Raji (cell line): ENCODE measurements at regions not wholly inside any gene's neighbourhood (a gene's known extent, or its start where the extent isn't known, plus 50 kb on each side); places are given as distances from the start of the nearest gene placed in this dataset.

Source experiments
- POLR2A ChIP-seq: IDR thresholded peaks from 2 replicates; pipeline ENCODE4 v1.6.1; 2011; ENCODE audit warnings: low read depth, low read length, control low read depth; ENCODE audit not compliant: insufficient read depth

GRCh38 chr12:24185782-24186181 is 236.3 kb upstream of the SOX5 start:
- TF ChIP-seq POLR2A = no peak

GRCh38 chr12:24177889-24178288 is 228.4 kb upstream of the SOX5 start:
- TF ChIP-seq POLR2A = no peak

- TF ChIP-seq POLR2A = no peak
Measured at GRCh38 chr12:24175929-24176328, 226.5 kb upstream of the SOX5 start.

- TF ChIP-seq POLR2A = no peak
Measured at GRCh38 chr12:24175284-24175683, 225.8 kb upstream of the SOX5 start.

GRCh38 chr12:24173067-24173466 is 223.6 kb upstream of the SOX5 start:
- no peak for TF ChIP-seq POLR2A

GRCh38 chr12:24172773-24173066 is 223.2 kb upstream of the SOX5 start:
- TF ChIP-seq POLR2A = no peak

- no peak for TF ChIP-seq POLR2A
Measured at GRCh38 chr12:24172031-24172772, 222.7 kb upstream of the SOX5 start.

- no peak for TF ChIP-seq POLR2A
Measured at GRCh38 chr12:24155042-24155441, 205.6 kb upstream of the SOX5 start.

- TF ChIP-seq POLR2A = no peak
Measured at GRCh38 chr12:24153079-24153478, 203.6 kb upstream of the SOX5 start.

- TF ChIP-seq POLR2A = no peak
Measured at GRCh38 chr12:24152270-24152669, 202.8 kb upstream of the SOX5 start.

GRCh38 chr12:24143928-24144327 is 194.5 kb upstream of the SOX5 start:
- no peak for TF ChIP-seq POLR2A

- no peak for TF ChIP-seq POLR2A
Measured at GRCh38 chr12:24139035-24139434, 189.6 kb upstream of the SOX5 start.

GRCh38 chr12:24138041-24138440 is 188.6 kb upstream of the SOX5 start:
- no peak for TF ChIP-seq POLR2A

GRCh38 chr12:24135158-24135850 is 185.8 kb upstream of the SOX5 start:
- no peak for TF ChIP-seq POLR2A

- TF ChIP-seq POLR2A = no peak
Measured at GRCh38 chr12:24134092-24134491, 184.6 kb upstream of the SOX5 start.

GRCh38 chr12:24133384-24133783 is 183.9 kb upstream of the SOX5 start:
- TF ChIP-seq POLR2A = no peak
